HG03565 (cell line): ENCODE measurements at regions not wholly inside any gene's neighbourhood (a gene's known extent, or its start where the extent isn't known, plus 50 kb on each side); places are given as distances from the start of the nearest gene placed in this dataset.

Experiments
- ATAC-seq: cut with Tn5 transposase; IDR thresholded peaks from one replicate; pipeline ENCODE4 v1.9.1; 2021; ENCODE audit warnings: mild to moderate bottlenecking, moderate library complexity; ENCODE audit not compliant: unreplicated experiment

GRCh38 chr5:126081209-126081608 lies 342.0 kb upstream of the GRAMD2B start:
- no peak for ATAC-seq

- no peak for ATAC-seq
These were observed 330.2 kb upstream of the GRAMD2B start for GRCh38 chr5:126093041-126093440.

GRCh38 chr5:126093718-126094117 lies 329.5 kb upstream of the GRAMD2B start:
- ATAC-seq: no peak

GRCh38 chr5:126094991-126095390 lies 328.2 kb upstream of the GRAMD2B start:
- no peak for ATAC-seq

GRCh38 chr5:126096442-126097006 lies 326.7 kb upstream of the GRAMD2B start:
- ATAC-seq: no peak

GRCh38 chr5:126097876-126098275 lies 325.3 kb upstream of the GRAMD2B start:
- no peak for ATAC-seq

GRCh38 chr5:126098330-126099017 lies 324.7 kb upstream of the GRAMD2B start:
- ATAC-seq: no peak

DNA sequence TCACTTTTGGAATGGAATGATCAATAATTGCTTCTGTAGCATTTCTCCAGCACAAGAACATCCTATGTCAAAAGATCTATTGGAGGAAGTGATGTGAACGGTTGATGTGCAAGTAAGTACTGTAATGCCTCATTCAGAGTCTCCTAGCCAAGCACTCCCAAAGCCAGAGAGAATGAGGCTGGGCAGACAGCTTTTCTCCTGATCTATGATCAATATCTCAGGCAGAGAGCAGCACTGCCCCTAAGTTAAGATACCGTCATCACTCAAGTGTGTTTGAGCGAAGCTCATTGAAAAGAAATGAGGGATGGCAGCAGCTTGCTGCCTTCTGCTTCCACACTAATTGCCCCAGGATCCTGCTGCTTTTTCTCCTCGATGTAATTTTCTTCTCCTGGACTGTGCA lies 324.1 kb upstream of the GRAMD2B start:
- no peak for ATAC-seq

DNA sequence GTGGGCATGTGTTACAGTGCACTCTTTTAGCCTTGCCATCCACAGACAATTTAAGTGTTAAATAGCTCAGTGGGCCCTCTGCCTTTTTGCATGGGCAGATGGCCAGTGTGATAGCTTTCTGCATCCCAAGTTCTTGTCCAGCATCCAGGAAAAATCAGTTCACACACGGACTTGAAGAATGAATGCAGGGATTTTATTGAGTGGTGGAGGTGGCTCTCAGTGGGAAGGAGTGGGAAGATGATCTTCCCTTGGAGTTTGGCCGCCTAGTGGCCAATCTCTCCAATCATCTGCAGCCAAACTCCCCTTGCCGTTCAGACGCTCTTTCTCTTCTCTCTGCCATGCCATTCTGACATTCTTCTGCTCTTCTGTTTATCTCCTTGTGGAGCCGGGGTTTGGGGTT lies 322.4 kb upstream of the GRAMD2B start:
- ATAC-seq: no peak

DNA sequence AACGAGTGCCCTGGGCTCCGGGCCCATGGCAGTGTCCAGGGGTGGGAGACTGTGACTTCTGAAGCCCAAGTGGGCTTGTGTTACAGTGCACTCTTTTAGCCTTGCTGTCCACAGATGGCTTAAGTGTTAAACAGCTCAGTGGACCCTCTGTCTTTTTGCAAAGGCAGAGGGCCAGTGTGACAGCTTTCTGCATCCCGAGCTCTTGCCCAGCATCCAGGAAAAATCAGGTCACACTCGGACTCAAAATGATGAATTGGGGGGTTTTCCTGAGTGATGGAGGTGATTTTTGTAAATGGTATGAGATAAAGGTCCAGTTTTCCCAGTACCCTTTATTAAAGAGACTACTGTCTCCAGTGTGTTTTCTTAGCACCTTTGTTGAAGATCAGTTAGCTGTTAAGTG lies 321.3 kb upstream of the GRAMD2B start:
- no peak for ATAC-seq

GRCh38 chr5:126103050-126103449 lies 320.2 kb upstream of the GRAMD2B start:
- ATAC-seq: no peak

DNA sequence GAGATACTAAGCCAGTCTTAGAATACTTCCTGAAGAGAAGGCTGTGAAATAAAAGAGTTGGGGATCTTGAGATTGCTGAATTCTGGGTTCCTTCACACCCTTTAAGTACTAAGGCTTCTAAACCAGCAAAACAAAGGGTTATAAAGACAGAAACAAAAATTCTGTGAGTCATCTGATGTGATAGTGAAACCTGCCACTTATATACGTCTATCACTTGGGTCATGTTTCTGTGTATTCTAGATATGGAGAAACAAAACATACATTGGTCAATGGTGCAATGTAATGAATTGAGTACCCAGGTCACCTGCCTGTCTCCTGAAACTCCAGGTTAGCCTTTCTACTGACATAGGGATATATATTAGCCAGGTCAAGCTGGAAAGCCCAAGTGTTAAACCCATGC lies 319.3 kb upstream of the GRAMD2B start:
- no peak for ATAC-seq

GRCh38 chr5:126104341-126104740 lies 318.9 kb upstream of the GRAMD2B start:
- ATAC-seq: no peak

GRCh38 chr5:126104951-126105350 lies 318.3 kb upstream of the GRAMD2B start:
- ATAC-seq: no peak

DNA sequence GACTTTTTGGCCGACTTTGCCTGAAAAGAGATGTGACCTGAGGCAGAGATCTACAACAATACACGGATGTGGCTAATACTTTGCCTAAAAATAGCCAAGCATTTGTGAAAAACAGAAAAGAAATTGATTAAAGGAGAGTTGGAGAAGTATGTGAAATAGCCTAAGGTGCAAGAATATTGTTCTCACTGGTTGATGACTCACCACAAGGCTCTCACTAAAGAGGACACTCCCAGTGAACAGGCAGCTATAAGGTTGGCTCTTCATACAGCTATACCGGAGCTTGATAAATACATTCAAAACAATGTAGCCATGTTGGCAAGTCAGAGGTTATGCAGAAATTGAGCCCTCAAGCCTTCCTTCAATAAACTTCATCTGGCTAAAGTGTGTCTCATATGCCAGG lies 317.2 kb upstream of the GRAMD2B start:
- no peak for ATAC-seq

GRCh38 chr5:126107381-126107780 lies 315.8 kb upstream of the GRAMD2B start:
- no peak for ATAC-seq

DNA sequence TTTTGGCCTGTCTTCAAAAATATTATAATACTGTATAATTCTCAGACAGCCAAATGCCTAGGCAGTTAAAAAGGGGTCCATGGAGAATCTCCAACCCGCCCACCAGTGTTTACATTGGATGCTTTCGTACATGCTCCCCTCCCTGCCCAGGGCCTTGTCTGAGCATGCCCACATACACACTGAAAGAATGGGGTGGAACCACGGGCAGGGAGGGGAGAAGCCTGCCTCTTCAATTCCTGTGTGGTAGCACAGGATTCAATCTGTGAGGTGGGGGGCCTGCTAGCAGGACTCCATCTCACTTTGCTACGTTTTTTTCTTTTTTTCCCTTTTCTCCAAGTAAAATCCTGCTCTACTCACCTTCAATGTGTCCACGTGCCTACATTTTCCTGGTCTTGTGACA lies 314.7 kb upstream of the GRAMD2B start:
- no peak for ATAC-seq

- no peak for ATAC-seq
These were observed 308.1 kb upstream of the GRAMD2B start for GRCh38 chr5:126115059-126115629.

DNA sequence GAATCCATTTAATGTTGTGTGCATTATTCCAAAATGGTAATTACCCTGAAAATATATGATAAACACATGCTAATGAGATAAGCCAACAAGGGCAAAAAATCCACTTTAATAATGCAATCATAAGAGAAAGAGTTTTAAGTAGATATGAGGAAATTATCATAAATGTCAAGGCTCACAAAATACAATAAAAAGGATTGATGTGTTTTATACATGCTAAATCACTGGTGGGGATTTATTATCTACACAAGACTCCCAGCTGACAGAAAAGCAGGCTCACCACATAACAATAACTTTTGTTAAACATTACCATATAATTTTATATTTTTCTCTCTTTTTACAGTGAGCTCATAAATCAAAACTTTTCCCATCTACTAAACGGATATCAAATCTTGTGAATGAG lies 306.2 kb upstream of the GRAMD2B start:
- no peak for ATAC-seq

GRCh38 chr5:126119887-126120442 lies 303.2 kb upstream of the GRAMD2B start:
- ATAC-seq: no peak

DNA sequence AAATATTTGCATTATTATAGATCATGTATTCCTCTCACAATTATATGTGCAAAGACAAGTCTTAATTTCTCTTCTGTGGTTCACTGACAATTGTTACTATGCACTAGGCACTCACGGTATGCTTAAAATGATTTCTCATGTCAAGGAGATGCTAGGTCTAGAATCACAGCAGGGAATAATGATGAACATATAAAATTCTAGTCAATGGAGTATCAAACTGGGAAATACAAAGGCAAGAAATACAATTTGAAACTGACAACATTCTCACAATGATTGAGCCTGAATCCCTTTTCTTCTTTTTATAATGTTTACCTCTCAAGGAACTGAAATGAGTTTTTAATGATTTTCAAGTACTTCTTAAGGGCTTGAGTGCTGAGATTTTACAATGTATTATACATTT lies 302.3 kb upstream of the GRAMD2B start:
- ATAC-seq: no peak

GRCh38 chr5:126122942-126123341 lies 300.3 kb upstream of the GRAMD2B start:
- ATAC-seq: no peak
